ENCODE measurements at regions not wholly inside any gene's neighbourhood (a gene's known extent, or its start where the extent isn't known, plus 50 kb on each side); places are given as distances from the start of the nearest gene placed in this dataset.
"Not testable (repeated sequence)": the region's sequence is repeated elsewhere in the genome, so short reads cannot be mapped to it uniquely, and the experiment has no call there.

GRCh38 chr3:86757322-86758179 lies 233.4 kb downstream of the VGLL3 start:
- DNase-seq (ENCODE audit: low read depth, low spot score); in situ Hi-C loops (cut with HindIII; ENCODE audit: low pct_unique_long_range_greater_than_20kb, low sequenced_read_pairs): not testable (repeated sequence)

- in situ Hi-C loops (cut with HindIII; ENCODE audit: low pct_unique_long_range_greater_than_20kb, low sequenced_read_pairs), result no loop called here
- no peak for DNase-seq (ENCODE audit: low read depth, low spot score)
Observed at GRCh38 chr3:86748015-86748414, 242.9 kb downstream of the VGLL3 start.

- no peak for DNase-seq (ENCODE audit: low read depth, low spot score)
- in situ Hi-C loops (cut with HindIII; ENCODE audit: low pct_unique_long_range_greater_than_20kb, low sequenced_read_pairs), result no loop called here
Observed at GRCh38 chr3:86744051-86744450, 246.9 kb downstream of the VGLL3 start.

GRCh38 chr3:86743233-86743632 lies 247.7 kb downstream of the VGLL3 start:
- in situ Hi-C loops (cut with HindIII; ENCODE audit: low pct_unique_long_range_greater_than_20kb, low sequenced_read_pairs), result no loop called here
- DNase-seq (ENCODE audit: low read depth, low spot score), result no peak

GRCh38 chr3:86740751-86741150 lies 250.2 kb downstream of the VGLL3 start:
- DNase-seq (ENCODE audit: low read depth, low spot score), result no peak
- in situ Hi-C loops (cut with HindIII; ENCODE audit: low pct_unique_long_range_greater_than_20kb, low sequenced_read_pairs), result no loop called here

- in situ Hi-C loops (cut with HindIII; ENCODE audit: low pct_unique_long_range_greater_than_20kb, low sequenced_read_pairs), result no loop called here
- DNase-seq (ENCODE audit: low read depth, low spot score), result no peak
Observed at GRCh38 chr3:86739244-86739643, 251.7 kb downstream of the VGLL3 start.

- DNase-seq (ENCODE audit: low read depth, low spot score), result no peak
- in situ Hi-C loops (cut with HindIII; ENCODE audit: low pct_unique_long_range_greater_than_20kb, low sequenced_read_pairs), result no loop called here
Observed at GRCh38 chr3:86738684-86739083, 252.3 kb downstream of the VGLL3 start.

- in situ Hi-C loops (cut with HindIII; ENCODE audit: low pct_unique_long_range_greater_than_20kb, low sequenced_read_pairs), result no loop called here
Observed at GRCh38 chr3:86737517-86737916, 253.4 kb downstream of the VGLL3 start.

GRCh38 chr3:86733257-86733656 lies 257.7 kb downstream of the VGLL3 start:
- in situ Hi-C loops (cut with HindIII; ENCODE audit: low pct_unique_long_range_greater_than_20kb, low sequenced_read_pairs), result no loop called here
- DNase-seq (ENCODE audit: low read depth, low spot score), result no peak

More at GRCh38 chr3:86737517-86737916, 253.4 kb downstream of the VGLL3 start:
- DNase-seq (ENCODE audit: low read depth, low spot score), result no peak

GRCh38 chr3:86731501-86731901 lies 259.4 kb downstream of the VGLL3 start:
- in situ Hi-C loops (cut with HindIII; ENCODE audit: low pct_unique_long_range_greater_than_20kb, low sequenced_read_pairs), result no loop called here

GRCh38 chr3:86723433-86723832 lies 267.5 kb downstream of the VGLL3 start:
- DNase-seq (ENCODE audit: low read depth, low spot score), result no peak
- in situ Hi-C loops (cut with HindIII; ENCODE audit: low pct_unique_long_range_greater_than_20kb, low sequenced_read_pairs), result no loop called here

More at GRCh38 chr3:86731501-86731901, 259.4 kb downstream of the VGLL3 start:
- no peak for DNase-seq (ENCODE audit: low read depth, low spot score)

GRCh38 chr3:86711634-86712033 lies 279.3 kb downstream of the VGLL3 start:
- in situ Hi-C loops (cut with HindIII; ENCODE audit: low pct_unique_long_range_greater_than_20kb, low sequenced_read_pairs), result no loop called here
- DNase-seq (ENCODE audit: low read depth, low spot score), result no peak

- in situ Hi-C loops (cut with HindIII; ENCODE audit: low pct_unique_long_range_greater_than_20kb, low sequenced_read_pairs), result no loop called here
- no peak for DNase-seq (ENCODE audit: low read depth, low spot score)
Observed at GRCh38 chr3:86708893-86709292, 282.1 kb downstream of the VGLL3 start.

- DNase-seq (ENCODE audit: low read depth, low spot score), result peak; percentile 31
- in situ Hi-C loops (cut with HindIII; ENCODE audit: low pct_unique_long_range_greater_than_20kb, low sequenced_read_pairs), result no loop called here
Observed at GRCh38 chr3:86702381-86702958, 288.5 kb downstream of the VGLL3 start.

- in situ Hi-C loops (cut with HindIII; ENCODE audit: low pct_unique_long_range_greater_than_20kb, low sequenced_read_pairs), result no loop called here
Observed at GRCh38 chr3:86695752-86696151, 295.2 kb downstream of the VGLL3 start.

GRCh38 chr3:86673991-86674390 lies 317.0 kb downstream of the VGLL3 start:
- in situ Hi-C loops (cut with HindIII; ENCODE audit: low pct_unique_long_range_greater_than_20kb, low sequenced_read_pairs), result no loop called here
- no peak for DNase-seq (ENCODE audit: low read depth, low spot score)

More at GRCh38 chr3:86695752-86696151, 295.2 kb downstream of the VGLL3 start:
- no peak for DNase-seq (ENCODE audit: low read depth, low spot score)

GRCh38 chr3:86661817-86662216 lies 329.1 kb downstream of the VGLL3 start:
- in situ Hi-C loops (cut with HindIII; ENCODE audit: low pct_unique_long_range_greater_than_20kb, low sequenced_read_pairs), result no loop called here

GRCh38 chr3:86658876-86659275 lies 332.1 kb downstream of the VGLL3 start:
- in situ Hi-C loops (cut with HindIII; ENCODE audit: low pct_unique_long_range_greater_than_20kb, low sequenced_read_pairs), result no loop called here
- DNase-seq (ENCODE audit: low read depth, low spot score), result no peak

More at GRCh38 chr3:86661817-86662216, 329.1 kb downstream of the VGLL3 start:
- no peak for DNase-seq (ENCODE audit: low read depth, low spot score)

Data from SK-MEL-5 (cell line).